ENCODE measurements at regions not wholly inside any gene's neighbourhood (a gene's known extent, or its start where the extent isn't known, plus 50 kb on each side); places are given as distances from the start of the nearest gene placed in this dataset.
"Not testable (repeated sequence)": the region's sequence is repeated elsewhere in the genome, so short reads cannot be mapped to it uniquely, and the experiment has no call there.

- TF ChIP-seq CTBP1 (IDR thresholded peaks at IDR 0.05; ENCODE audit: borderline replicate concordance) (no peak), FOXK2 (IDR thresholded peaks at IDR 0.05) (no peak)
- POLR2A ChIA-PET, result no interaction called here
- no peak for DNase-seq (ENCODE audit: extremely low spot score)
- CTCF ChIA-PET, result no interaction called here
Measured at GRCh38 chr18:38786906-38787305, 1221.3 kb upstream of the CELF4 start.

DNA sequence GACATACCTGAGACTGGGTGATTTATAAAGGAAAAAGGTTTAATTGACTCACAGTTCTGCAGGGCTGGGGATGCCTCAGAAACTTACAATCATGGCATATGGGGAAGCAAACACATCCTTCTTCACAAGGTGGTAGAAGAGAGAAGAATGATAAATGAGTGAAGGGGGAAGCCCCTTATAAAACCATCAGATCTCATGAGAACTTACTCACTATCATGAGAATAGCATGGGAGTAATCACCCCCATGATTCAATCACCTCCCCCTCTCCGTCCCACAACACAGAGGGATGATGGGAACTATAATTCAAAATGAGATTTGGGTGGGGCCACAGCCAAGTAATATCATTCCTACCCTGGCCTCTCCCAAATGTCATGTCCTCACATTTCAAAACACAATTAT is 1206.0 kb upstream of the CELF4 start:
- DNase-seq (ENCODE audit: extremely low spot score); CTCF ChIA-PET; POLR2A ChIA-PET: not testable (repeated sequence)

DNA sequence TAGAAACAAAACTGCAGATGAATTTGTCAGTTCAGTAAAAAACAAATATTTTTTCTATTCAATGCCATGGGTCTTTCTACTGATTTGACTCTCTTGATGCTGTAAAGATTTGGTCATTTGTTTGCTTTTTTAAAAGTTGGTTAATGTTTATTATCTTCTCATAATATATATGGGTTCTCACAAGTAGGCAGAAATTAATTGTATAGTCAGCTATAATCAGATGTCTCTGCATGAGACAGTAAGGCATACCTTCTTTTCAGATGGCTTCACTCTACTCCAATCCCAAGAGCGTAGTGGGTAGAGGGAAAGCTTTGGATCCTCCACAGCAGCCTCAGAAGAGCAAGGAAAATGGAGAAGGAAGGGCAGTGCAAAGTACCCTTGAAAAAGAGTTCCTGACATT is 1202.9 kb upstream of the CELF4 start:
- CTCF ChIA-PET, result no interaction called here
- no peak for DNase-seq (ENCODE audit: extremely low spot score)
- POLR2A ChIA-PET, result no interaction called here
- TF ChIP-seq NFRKB (IDR thresholded peaks at IDR 0.05), result no peak
- no peak for TF ChIP-seq SUZ12 (IDR thresholded peaks at IDR 0.05)
- TF ChIP-seq TARDBP (IDR thresholded peaks at IDR 0.05), result no peak
- TF ChIP-seq ELF4 (IDR thresholded peaks at IDR 0.05), result no peak

GRCh38 chr18:38759457-38759856 is 1193.9 kb upstream of the CELF4 start:
- no peak for DNase-seq (ENCODE audit: extremely low spot score)
- TF ChIP-seq ZNF384 (IDR thresholded peaks at IDR 0.05) (no peak), FOXK2 (IDR thresholded peaks at IDR 0.05) (no peak), CTBP1 (IDR thresholded peaks at IDR 0.05; ENCODE audit: borderline replicate concordance) (no peak), L3MBTL2 (conservative IDR thresholded peaks at IDR 0.05) (no peak), SUZ12 (IDR thresholded peaks at IDR 0.05) (no peak), LEF1 (IDR thresholded peaks at IDR 0.05; ENCODE audit: borderline replicate concordance) (no peak), NFRKB (IDR thresholded peaks at IDR 0.05) (no peak), ARNT (IDR thresholded peaks at IDR 0.05) (no peak), FOXA1 (IDR thresholded peaks at IDR 0.05) (no peak), SP1 (IDR thresholded peaks at IDR 0.05) (no peak), FOXM1 (IDR thresholded peaks at IDR 0.05; ENCODE audit: borderline replicate concordance) (no peak), HDGF (IDR thresholded peaks at IDR 0.05; ENCODE audit: borderline replicate concordance) (no peak), ELF4 (IDR thresholded peaks at IDR 0.05) (no peak)
- TF ChIP-seq, protein P1, sequence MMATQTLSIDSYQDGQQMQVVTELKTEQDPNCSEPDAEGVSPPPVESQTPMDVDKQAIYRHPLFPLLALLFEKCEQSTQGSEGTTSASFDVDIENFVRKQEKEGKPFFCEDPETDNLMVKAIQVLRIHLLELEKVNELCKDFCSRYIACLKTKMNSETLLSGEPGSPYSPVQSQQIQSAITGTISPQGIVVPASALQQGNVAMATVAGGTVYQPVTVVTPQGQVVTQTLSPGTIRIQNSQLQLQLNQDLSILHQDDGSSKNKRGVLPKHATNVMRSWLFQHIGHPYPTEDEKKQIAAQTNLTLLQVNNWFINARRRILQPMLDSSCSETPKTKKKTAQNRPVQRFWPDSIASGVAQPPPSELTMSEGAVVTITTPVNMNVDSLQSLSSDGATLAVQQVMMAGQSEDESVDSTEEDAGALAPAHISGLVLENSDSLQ (IDR thresholded peaks at IDR 0.05), result no peak
- CTCF ChIA-PET, result no interaction called here
- POLR2A ChIA-PET, result no interaction called here

- DNase-seq (ENCODE audit: extremely low spot score), result no peak
- TF ChIP-seq LEF1 (IDR thresholded peaks at IDR 0.05; ENCODE audit: borderline replicate concordance) (no peak), ARNT (IDR thresholded peaks at IDR 0.05) (no peak), FOXM1 (IDR thresholded peaks at IDR 0.05; ENCODE audit: borderline replicate concordance) (no peak)
- CTCF ChIA-PET, result no interaction called here
- POLR2A ChIA-PET, result no interaction called here
Measured at GRCh38 chr18:38756436-38756835, 1190.8 kb upstream of the CELF4 start.

GRCh38 chr18:38752430-38752829 is 1186.8 kb upstream of the CELF4 start:
- TF ChIP-seq BHLHE40 (IDR thresholded peaks at IDR 0.05; ENCODE audit: borderline replicate concordance), result no peak
- no peak for TF ChIP-seq FOXA1 (IDR thresholded peaks at IDR 0.05)
- no peak for TF ChIP-seq FOXK2 (IDR thresholded peaks at IDR 0.05)
- TF ChIP-seq TARDBP (IDR thresholded peaks at IDR 0.05), result no peak
- no peak for TF ChIP-seq CTBP1 (IDR thresholded peaks at IDR 0.05; ENCODE audit: borderline replicate concordance)
- TF ChIP-seq FOXM1 (IDR thresholded peaks at IDR 0.05; ENCODE audit: borderline replicate concordance), result no peak
- TF ChIP-seq SUZ12 (IDR thresholded peaks at IDR 0.05), result no peak
- no peak for TF ChIP-seq L3MBTL2 (conservative IDR thresholded peaks at IDR 0.05)
- ChIA-PET POLR2A (no interaction called here), CTCF (no interaction called here)
- no peak for DNase-seq (ENCODE audit: extremely low spot score)

DNA sequence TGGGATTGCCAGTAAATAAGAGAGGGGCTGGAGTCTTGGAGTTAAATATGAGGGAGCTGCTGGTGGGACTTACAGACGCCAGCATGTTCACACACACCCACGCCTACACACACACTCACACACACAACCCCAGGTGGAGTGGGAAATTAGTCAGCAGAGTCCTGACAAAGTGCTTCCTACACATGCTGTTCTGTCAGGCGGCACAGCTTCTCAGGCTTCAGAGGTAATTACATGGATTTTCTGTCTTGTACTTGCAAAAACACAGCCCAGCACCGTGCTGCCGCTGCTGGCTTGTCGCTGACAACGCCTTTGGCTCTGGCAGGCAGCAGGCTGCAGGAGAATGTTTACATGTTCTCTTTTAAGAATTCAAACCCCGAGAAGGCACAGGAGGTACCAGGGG is 1186.3 kb upstream of the CELF4 start:
- ChIA-PET POLR2A (no interaction called here), CTCF (no interaction called here)
- TF ChIP-seq HDGF (IDR thresholded peaks at IDR 0.05; ENCODE audit: borderline replicate concordance) (no peak), ZNF384 (IDR thresholded peaks at IDR 0.05) (no peak), SP1 (IDR thresholded peaks at IDR 0.05) (no peak), LEF1 (IDR thresholded peaks at IDR 0.05; ENCODE audit: borderline replicate concordance) (no peak), FOXA1 (IDR thresholded peaks at IDR 0.05) (no peak), CTBP1 (IDR thresholded peaks at IDR 0.05; ENCODE audit: borderline replicate concordance) (no peak), BHLHE40 (IDR thresholded peaks at IDR 0.05; ENCODE audit: borderline replicate concordance) (no peak), L3MBTL2 (conservative IDR thresholded peaks at IDR 0.05) (no peak), ELF4 (IDR thresholded peaks at IDR 0.05) (no peak), TARDBP (IDR thresholded peaks at IDR 0.05) (no peak), FOXK2 (IDR thresholded peaks at IDR 0.05) (no peak), SUZ12 (IDR thresholded peaks at IDR 0.05) (no peak)
- TF ChIP-seq, protein P1 (IDR thresholded peaks at IDR 0.05), result no peak
- DNase-seq (ENCODE audit: extremely low spot score), result no peak

DNA sequence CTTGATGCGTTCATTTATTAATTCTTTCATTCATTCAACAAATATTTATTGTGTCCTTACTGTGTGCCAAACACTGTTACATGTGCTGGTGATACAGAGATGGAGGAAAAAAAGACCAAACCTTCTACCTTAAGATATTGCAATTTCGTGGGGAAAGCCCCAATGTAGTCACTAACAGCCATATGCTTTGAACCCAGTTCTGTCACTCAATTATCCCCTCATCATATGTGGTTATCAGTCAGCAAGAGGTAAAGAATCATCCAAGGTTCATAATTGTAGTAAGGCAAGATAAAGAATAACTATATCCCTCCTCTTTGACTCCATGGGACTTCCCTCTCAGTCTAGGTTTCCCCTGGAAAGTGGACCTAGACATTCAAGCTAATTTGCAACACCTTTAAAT is 1185.6 kb upstream of the CELF4 start:
- CTCF ChIA-PET, result interaction anchor here (0.6 kb wide), 1 partner anchor 1045 kb away, joined by 3 read pairs; no protein-coding TSS in a partner anchor
- TF ChIP-seq ZNF384 (IDR thresholded peaks at IDR 0.05) (no peak), FOXM1 (IDR thresholded peaks at IDR 0.05; ENCODE audit: borderline replicate concordance) (no peak), ARNT (IDR thresholded peaks at IDR 0.05) (no peak), NFRKB (IDR thresholded peaks at IDR 0.05) (no peak), TARDBP (IDR thresholded peaks at IDR 0.05) (no peak), LEF1 (IDR thresholded peaks at IDR 0.05; ENCODE audit: borderline replicate concordance) (no peak), BHLHE40 (IDR thresholded peaks at IDR 0.05; ENCODE audit: borderline replicate concordance) (no peak), SUZ12 (IDR thresholded peaks at IDR 0.05) (no peak), FOXA1 (IDR thresholded peaks at IDR 0.05) (no peak), HDGF (IDR thresholded peaks at IDR 0.05; ENCODE audit: borderline replicate concordance) (no peak), CTBP1 (IDR thresholded peaks at IDR 0.05; ENCODE audit: borderline replicate concordance) (no peak), SP1 (IDR thresholded peaks at IDR 0.05) (no peak), L3MBTL2 (conservative IDR thresholded peaks at IDR 0.05) (no peak)
- DNase-seq (ENCODE audit: extremely low spot score), result no peak
- POLR2A ChIA-PET, result no interaction called here

All from HEK293T (cell line).